ENCODE measurements at regions not wholly inside any gene's neighbourhood (a gene's known extent, or its start where the extent isn't known, plus 50 kb on each side); places are given as distances from the start of the nearest gene placed in this dataset.

GRCh38 chr12:111046896-111047295 is 126.5 kb upstream of the MYL2 start:
- 0 out of 2 replicates have a peak, but pooled peaks cover 9% of the 10 kb centered on the region for H3K9me2 ChIP-seq (ENCODE audit: insufficient read depth)
- no peaks in the 10 kb centered on the region for H3K36me3 ChIP-seq (ENCODE audit: insufficient read depth)
- TF ChIP-seq STAT1 (IDR thresholded peaks at IDR 0.05; ENCODE audit: unreplicated experiment): no peak
- no peak for TF ChIP-seq NANOG (IDR thresholded peaks at IDR 0.05; ENCODE audit: borderline replicate concordance)
- no peak for TF ChIP-seq EZH2 (IDR thresholded peaks at IDR 0.05; ENCODE audit: low read depth, unreplicated experiment)
- TF ChIP-seq POLR2AphosphoS5 (IDR thresholded peaks at IDR 0.05; ENCODE audit: low read depth): no peak
- no peak for TF ChIP-seq ZNF331 (CRISPR knock-in tag; IDR thresholded peaks at IDR 0.05; ENCODE audit: low read depth)
- TF ChIP-seq CTCF (conservative IDR thresholded peaks at IDR 0.05; ENCODE audit: low read depth in 2 of 2): 0 out of 4 replicates have a peak, but pooled peaks of 1 of the 2 experiments have one; percentile 13
- TF ChIP-seq EZH2phosphoT487 (IDR thresholded peaks at IDR 0.05; ENCODE audit: unreplicated experiment): no peak
- no peak for TF ChIP-seq JUNB (IDR thresholded peaks at IDR 0.05; ENCODE audit: unreplicated experiment)
- Mint-ChIP-seq H3K36me3 (ENCODE audit: low read depth) (no peaks in the 10 kb centered on the region; the same call in 2 of the 3 replicates), H3K4me3 (no peak overlapping the region), H3K9me3 (no peaks in the 10 kb centered on the region), H3K4me1 (peaks cover 7% of the 10 kb centered on the region; the same call in 1 of the 3 replicates), H3K27me3 (ENCODE audit: insufficient read depth, low read depth, poor library complexity) (peaks cover 2% of the 10 kb centered on the region), H3K27ac (no peak overlapping the region)
- 0 out of 2 replicates have a peak overlapping the region, but pooled peaks have one; percentile 2 for H3K27ac ChIP-seq (ENCODE audit: low read depth)
- no peaks in the 10 kb centered on the region for H3F3A ChIP-seq (replicated peaks; ENCODE audit: low read depth)
- H3K4me1 ChIP-seq (ENCODE audit: insufficient read depth): peaks cover 13% of the 10 kb centered on the region; the same call in 1 of the 2 replicates
- peaks cover 28% of the 10 kb centered on the region for H3K79me2 ChIP-seq (replicated peaks; ENCODE audit: insufficient read depth)
- no peak overlapping the region for H2AFZ ChIP-seq
- DNase-seq (ENCODE audit: low spot score) (peak; percentile 50), ATAC-seq (peak; percentile 76)
- peaks cover 6% of the 10 kb centered on the region; the same call in 1 of the 2 replicates for H4K20me1 ChIP-seq (replicated peaks; ENCODE audit: insufficient read depth)
- no peaks in the 10 kb centered on the region for H3K27me3 ChIP-seq (ENCODE audit: insufficient read depth)
- no peak overlapping the region for H3K4me2 ChIP-seq
- no peak overlapping the region for H3K4me3 ChIP-seq

DNA sequence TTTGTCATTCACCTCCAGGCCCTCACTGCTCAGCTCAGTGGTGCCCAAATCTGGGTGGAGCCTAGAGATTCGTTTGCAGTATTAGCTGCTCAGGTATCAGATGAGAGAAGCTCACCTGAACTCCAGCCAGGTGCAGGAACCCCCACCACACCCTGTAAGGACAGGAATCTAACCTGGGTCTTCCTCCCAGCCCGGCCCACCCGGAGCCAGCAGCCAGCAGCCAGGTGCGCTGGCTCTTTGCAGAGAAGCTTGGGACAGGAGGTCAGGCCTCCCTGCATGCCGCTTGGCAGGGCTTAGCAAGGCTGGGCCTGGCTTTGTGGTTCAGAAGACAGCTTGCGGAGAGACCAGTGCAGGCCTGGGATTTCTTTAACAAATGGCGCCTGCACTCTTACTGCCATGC is 125.6 kb upstream of the MYL2 start:
- Histone ChIP-seq H3K79me2 (replicated peaks; ENCODE audit: insufficient read depth) (peaks cover 28% of the 10 kb centered on the region), H2AFZ (no peak overlapping the region), H3K36me3 (ENCODE audit: insufficient read depth) (no peaks in the 10 kb centered on the region), H3K4me3 (no peak overlapping the region), H3K27me3 (ENCODE audit: insufficient read depth) (no peaks in the 10 kb centered on the region), H4K20me1 (replicated peaks; ENCODE audit: insufficient read depth) (peaks cover 6% of the 10 kb centered on the region; the same call in 1 of the 2 replicates), H3K27ac (ENCODE audit: low read depth) (no peak overlapping the region), H3K4me2 (no peak overlapping the region), H3F3A (replicated peaks; ENCODE audit: low read depth) (no peaks in the 10 kb centered on the region), H3K9me2 (ENCODE audit: insufficient read depth) (0 out of 2 replicates have a peak, but pooled peaks cover 9% of the 10 kb centered on the region), H3K4me1 (ENCODE audit: insufficient read depth) (peaks cover 13% of the 10 kb centered on the region; the same call in 1 of the 2 replicates)
- peaks cover 2% of the 10 kb centered on the region for H3K27me3 Mint-ChIP-seq (ENCODE audit: insufficient read depth, low read depth, poor library complexity)
- H3K9me3 Mint-ChIP-seq: no peaks in the 10 kb centered on the region
- TF ChIP-seq ZNF114 (CRISPR knock-in tag; IDR thresholded peaks at IDR 0.05) (no peak), EZH2 (IDR thresholded peaks at IDR 0.05; ENCODE audit: low read depth, unreplicated experiment) (no peak), STAT1 (IDR thresholded peaks at IDR 0.05; ENCODE audit: unreplicated experiment) (no peak), POLR2AphosphoS5 (IDR thresholded peaks at IDR 0.05; ENCODE audit: low read depth) (no peak), ZNF331 (CRISPR knock-in tag; IDR thresholded peaks at IDR 0.05; ENCODE audit: low read depth) (no peak), NANOG (IDR thresholded peaks at IDR 0.05; ENCODE audit: borderline replicate concordance) (no peak), CTCF (conservative IDR thresholded peaks at IDR 0.05; ENCODE audit: low read depth in 2 of 2) (no peak), REST (IDR thresholded peaks at IDR 0.05; ENCODE audit: unreplicated experiment) (no peak)
- H3K4me3 Mint-ChIP-seq: no peak overlapping the region
- ATAC-seq (peak; percentile 19), DNase-seq (ENCODE audit: low spot score) (peak; percentile 13)
- H3K27ac Mint-ChIP-seq: no peak overlapping the region
- no peaks in the 10 kb centered on the region; the same call in 2 of the 3 replicates for H3K36me3 Mint-ChIP-seq (ENCODE audit: low read depth)
- peaks cover 11% of the 10 kb centered on the region; the same call in 2 of the 3 replicates for H3K4me1 Mint-ChIP-seq
